ENCODE measurements at regions not wholly inside any gene's neighbourhood (a gene's known extent, or its start where the extent isn't known, plus 50 kb on each side); places are given as distances from the start of the nearest gene placed in this dataset.
"Not testable (repeated sequence)": the region's sequence is repeated elsewhere in the genome, so short reads cannot be mapped to it uniquely, and the experiment has no call there.

DNA sequence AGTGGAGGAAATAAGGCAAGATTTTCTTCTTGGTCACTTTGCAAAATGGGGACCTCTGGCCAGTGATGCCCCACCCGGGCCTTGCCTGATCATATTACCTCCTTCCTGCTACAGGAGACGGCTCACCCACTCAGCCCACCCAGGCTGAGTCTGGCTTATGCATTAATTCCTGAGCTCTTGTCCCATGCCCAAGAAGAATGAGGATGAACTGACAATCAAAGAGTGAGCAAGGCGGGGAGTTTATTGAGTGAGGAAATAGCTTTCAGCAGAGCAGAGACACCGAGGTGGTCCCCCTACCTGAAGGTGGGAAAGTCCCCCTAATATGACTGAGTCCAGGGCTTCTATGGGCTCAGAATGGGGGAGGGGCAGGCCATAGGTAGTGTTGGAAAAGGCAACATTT, 107.5 kb downstream of the EOMES start:
- H3K4me1 ChIP-seq, result peaks cover 0 to 22% (median 6%) of the 10 kb centered on the region in 4 donors
- peak overlapping the region; percentile 43 to 71 for H3K27ac ChIP-seq
- intact Hi-C loops (cut with DNase I; ENCODE audit: low total_unique reads), result no loop called here
- no peaks in the 10 kb centered on the region for H3K36me3 ChIP-seq
- no peak for TF ChIP-seq CTCF (IDR thresholded peaks at IDR 0.05)
- H3K27me3 ChIP-seq, result no peaks in the 10 kb centered on the region
- peaks cover 0 to 6% (median 0%) of the 10 kb centered on the region in 3 donors for H3K9me3 ChIP-seq
- no peak for DNase-seq
- H3K4me3 ChIP-seq, result no peak overlapping the region

DNA sequence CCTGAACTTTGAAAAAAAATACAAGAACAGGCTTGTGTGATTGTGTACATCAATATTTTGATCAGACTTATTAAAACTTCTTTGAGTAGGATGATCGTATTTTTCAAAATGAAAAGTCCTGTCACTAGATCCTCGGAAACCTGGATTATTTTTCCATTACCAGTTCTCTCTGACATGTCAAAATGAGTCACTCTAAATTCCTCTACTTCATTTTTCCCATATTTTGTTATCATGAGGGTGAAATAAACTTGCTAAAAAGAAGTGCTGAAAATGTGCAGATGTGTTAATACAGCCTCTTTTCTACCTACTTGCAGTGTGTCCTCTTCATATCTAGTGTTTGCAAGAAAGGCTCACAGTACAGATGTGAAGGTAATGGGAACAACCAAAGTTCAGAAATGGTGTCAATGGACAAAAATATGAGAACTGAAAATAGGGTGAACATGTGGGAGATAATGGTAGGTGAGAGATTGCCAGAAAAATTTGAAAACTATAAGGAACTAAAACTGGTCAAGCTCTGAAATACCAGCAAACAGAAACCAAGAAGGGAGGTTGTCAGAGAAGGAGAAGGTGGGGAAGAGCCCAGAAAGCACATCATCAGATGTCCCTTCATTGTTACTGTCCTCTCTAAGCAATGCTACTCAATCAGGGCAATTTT, 108.2 kb downstream of the EOMES start:
- Histone ChIP-seq H3K36me3 (no peaks in the 10 kb centered on the region), H3K9me3 (peaks cover 0 to 6% (median 0%) of the 10 kb centered on the region in 3 donors), H3K27me3 (no peaks in the 10 kb centered on the region), H3K4me1 (peaks cover 0 to 22% (median 6%) of the 10 kb centered on the region in 4 donors), H3K27ac (peak overlapping the region; percentile 43 to 71), H3K4me3 (no peak overlapping the region)
- intact Hi-C loops (cut with DNase I; ENCODE audit: low total_unique reads), result no loop called here
- DNase-seq, result no peak
- TF ChIP-seq CTCF (IDR thresholded peaks at IDR 0.05), result no peak

DNA sequence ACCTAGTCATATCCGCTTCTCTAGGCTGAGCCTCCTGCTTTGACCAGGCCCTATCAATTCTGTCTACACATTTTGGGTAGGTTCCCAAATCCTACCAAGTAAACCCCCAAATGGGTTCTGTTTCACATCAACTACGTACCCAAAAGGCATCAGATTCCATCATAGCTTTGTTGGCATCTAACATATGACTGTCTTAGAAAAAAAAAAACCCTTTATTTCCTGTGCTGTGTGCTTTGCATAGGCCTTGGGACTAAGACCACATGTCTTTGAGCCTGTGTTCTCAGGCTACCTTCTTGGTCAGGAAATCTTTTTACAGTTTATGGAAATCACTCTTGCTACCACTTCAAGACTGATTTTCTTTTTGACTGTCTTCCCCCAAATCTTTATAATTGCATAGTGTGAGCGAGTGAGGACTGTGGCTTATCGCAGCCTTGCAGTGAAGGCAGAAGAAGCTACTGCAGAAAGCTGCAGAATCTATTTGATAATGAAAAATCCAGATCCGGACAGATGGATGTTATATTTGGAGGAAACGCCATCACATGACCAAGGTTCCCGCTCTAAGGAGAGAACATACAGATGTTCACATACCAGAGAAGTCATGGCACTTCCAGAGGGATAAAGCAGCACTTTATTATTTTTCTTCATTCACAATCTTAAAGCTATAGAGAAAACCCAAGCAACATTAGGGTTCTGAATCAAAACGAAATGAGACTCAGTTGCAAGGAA, 111.2 kb downstream of the EOMES start:
- Histone ChIP-seq H3K9me3 (peaks cover 0 to 6% (median 0%) of the 10 kb centered on the region in 3 donors), H3K27ac (no peak overlapping the region), H3K4me1 (peaks cover 0 to 18% (median 2%) of the 10 kb centered on the region in 4 donors), H3K4me3 (no peak overlapping the region), H3K36me3 (no peaks in the 10 kb centered on the region), H3K27me3 (no peaks in the 10 kb centered on the region)
- no peak for DNase-seq
- no peak for TF ChIP-seq CTCF (IDR thresholded peaks at IDR 0.05)
- intact Hi-C loops (cut with DNase I; ENCODE audit: low total_unique reads), result no loop called here

DNA sequence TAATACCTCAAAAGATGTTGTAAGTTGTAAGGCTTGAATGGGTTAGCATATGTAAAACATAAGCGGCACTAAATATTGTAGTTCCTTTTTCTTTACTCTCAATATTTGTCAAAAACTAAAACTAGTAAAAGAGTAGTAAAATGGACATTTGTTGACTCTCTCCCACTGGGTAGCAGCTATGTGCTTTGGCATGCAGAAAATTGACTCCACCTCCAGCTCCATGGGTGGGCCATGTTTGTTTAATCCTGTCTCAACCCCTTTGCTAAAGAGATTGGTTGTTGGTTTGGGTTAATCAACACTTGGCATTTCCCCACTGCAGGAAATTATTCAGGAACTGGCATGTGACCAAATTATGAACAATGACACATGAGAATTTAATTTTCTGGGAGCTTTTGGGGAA, 114.8 kb downstream of the EOMES start:
- TF ChIP-seq CTCF (IDR thresholded peaks at IDR 0.05), result no peak
- no peak overlapping the region for H3K4me3 ChIP-seq
- H3K27me3 ChIP-seq, result no peaks in the 10 kb centered on the region
- H3K9me3 ChIP-seq, result no peaks in the 10 kb centered on the region
- intact Hi-C loops (cut with DNase I; ENCODE audit: low total_unique reads), result no loop called here
- H3K27ac ChIP-seq, result no peak overlapping the region
- no peaks in the 10 kb centered on the region for H3K4me1 ChIP-seq
- DNase-seq, result no peak
- no peaks in the 10 kb centered on the region for H3K36me3 ChIP-seq

DNA sequence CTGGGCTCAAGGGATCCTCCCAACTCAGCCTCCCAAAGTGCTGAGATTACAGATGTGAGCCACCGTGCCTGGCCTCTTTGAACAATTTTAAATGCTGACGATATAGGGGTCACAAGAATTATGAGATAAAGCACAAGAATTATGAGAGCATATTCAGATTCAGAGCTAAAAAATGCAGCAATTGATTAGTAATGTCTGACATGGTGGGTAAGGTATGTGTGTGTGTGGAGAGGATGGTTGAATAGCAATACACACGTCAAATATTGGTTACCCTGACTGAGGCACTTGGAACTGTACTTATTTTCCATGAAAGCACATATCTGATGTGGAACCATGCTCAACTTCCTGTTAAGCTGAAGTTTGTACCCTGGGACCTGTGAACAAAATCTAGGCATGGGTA, 115.6 kb downstream of the EOMES start:
- Histone ChIP-seq H3K27ac (no peak overlapping the region), H3K4me3 (no peak overlapping the region), H3K27me3 (no peaks in the 10 kb centered on the region), H3K4me1 (no peaks in the 10 kb centered on the region), H3K36me3 (no peaks in the 10 kb centered on the region), H3K9me3 (no peaks in the 10 kb centered on the region)
- DNase-seq, result no peak
- no peak for TF ChIP-seq CTCF (IDR thresholded peaks at IDR 0.05)
- intact Hi-C loops (cut with DNase I; ENCODE audit: low total_unique reads), result no loop called here

DNA sequence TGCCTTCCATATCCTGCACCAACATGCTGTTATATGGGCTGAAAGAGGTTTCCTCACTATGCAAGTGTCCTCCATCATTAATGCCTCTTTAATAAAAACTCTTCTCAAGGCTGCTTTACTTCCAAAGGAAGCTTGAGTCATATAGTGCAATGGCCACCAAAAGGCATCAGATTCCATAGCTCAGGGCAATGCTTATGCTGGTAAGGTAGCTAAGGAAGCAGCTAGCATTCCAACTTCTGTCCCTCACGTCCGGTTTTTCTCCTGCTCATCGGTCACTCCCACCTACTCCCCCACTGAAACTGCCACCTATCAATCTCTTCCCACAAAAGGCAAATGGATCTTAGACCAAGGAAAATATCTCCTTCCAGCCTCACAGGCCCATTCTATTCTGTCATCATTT, 117.1 kb upstream of the SLC4A7 start:
- peaks cover 0 to 12% (median 8%) of the 10 kb centered on the region in 4 donors for H3K4me1 ChIP-seq
- H3K36me3 ChIP-seq; H3K9me3 ChIP-seq; DNase-seq; H3K4me3 ChIP-seq; intact Hi-C loops (cut with DNase I; ENCODE audit: low total_unique reads); H3K27ac ChIP-seq; H3K27me3 ChIP-seq: not testable (repeated sequence)

- H3K27ac ChIP-seq; H3K4me3 ChIP-seq; intact Hi-C loops (cut with DNase I; ENCODE audit: low total_unique reads); H3K9me3 ChIP-seq; H3K36me3 ChIP-seq; DNase-seq; H3K27me3 ChIP-seq: not testable (repeated sequence)
- peaks cover 0 to 17% (median 10%) of the 10 kb centered on the region in 4 donors for H3K4me1 ChIP-seq
Measured at GRCh38 chr3:27599741-27600140, 115.6 kb upstream of the SLC4A7 start.
